ENCODE measurements at regions not wholly inside any gene's neighbourhood (a gene's known extent, or its start where the extent isn't known, plus 50 kb on each side); places are given as distances from the start of the nearest gene placed in this dataset.

DNA sequence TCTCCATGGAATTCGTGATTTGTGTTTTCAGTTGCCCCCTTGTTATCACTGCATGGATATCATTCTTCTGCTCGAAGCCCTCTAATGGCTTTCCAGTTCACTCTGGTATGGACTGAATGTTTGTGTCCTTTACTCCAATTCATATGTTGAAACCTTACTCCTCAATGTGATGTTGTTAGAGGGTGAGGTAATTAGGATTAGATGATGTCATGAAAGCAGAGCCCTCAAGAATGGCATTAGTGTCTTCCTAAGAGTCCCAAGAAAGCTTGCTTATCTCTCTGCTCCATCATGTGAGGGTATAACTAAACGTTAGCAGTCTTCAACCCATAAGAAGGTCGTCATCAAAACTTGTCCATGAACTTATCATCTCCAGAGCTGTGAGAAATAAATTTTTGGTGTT is 1626.3 kb upstream of the MIR17HG start:
- no peak for DNase-seq
- no peak overlapping the region for H3K4me3 Mint-ChIP-seq
- no peaks in the 10 kb centered on the region for H3K27me3 Mint-ChIP-seq (ENCODE audit: low read depth, poor library complexity)
- H3K36me3 Mint-ChIP-seq (ENCODE audit: low read depth): no peaks in the 10 kb centered on the region
- TF ChIP-seq, protein P1, sequence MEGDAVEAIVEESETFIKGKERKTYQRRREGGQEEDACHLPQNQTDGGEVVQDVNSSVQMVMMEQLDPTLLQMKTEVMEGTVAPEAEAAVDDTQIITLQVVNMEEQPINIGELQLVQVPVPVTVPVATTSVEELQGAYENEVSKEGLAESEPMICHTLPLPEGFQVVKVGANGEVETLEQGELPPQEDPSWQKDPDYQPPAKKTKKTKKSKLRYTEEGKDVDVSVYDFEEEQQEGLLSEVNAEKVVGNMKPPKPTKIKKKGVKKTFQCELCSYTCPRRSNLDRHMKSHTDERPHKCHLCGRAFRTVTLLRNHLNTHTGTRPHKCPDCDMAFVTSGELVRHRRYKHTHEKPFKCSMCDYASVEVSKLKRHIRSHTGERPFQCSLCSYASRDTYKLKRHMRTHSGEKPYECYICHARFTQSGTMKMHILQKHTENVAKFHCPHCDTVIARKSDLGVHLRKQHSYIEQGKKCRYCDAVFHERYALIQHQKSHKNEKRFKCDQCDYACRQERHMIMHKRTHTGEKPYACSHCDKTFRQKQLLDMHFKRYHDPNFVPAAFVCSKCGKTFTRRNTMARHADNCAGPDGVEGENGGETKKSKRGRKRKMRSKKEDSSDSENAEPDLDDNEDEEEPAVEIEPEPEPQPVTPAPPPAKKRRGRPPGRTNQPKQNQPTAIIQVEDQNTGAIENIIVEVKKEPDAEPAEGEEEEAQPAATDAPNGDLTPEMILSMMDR (IDR thresholded peaks at IDR 0.05): no peak
- H3K4me1 Mint-ChIP-seq: no peaks in the 10 kb centered on the region
- H3K9me3 Mint-ChIP-seq: no peaks in the 10 kb centered on the region
- no peak overlapping the region for H3K27ac Mint-ChIP-seq

DNA sequence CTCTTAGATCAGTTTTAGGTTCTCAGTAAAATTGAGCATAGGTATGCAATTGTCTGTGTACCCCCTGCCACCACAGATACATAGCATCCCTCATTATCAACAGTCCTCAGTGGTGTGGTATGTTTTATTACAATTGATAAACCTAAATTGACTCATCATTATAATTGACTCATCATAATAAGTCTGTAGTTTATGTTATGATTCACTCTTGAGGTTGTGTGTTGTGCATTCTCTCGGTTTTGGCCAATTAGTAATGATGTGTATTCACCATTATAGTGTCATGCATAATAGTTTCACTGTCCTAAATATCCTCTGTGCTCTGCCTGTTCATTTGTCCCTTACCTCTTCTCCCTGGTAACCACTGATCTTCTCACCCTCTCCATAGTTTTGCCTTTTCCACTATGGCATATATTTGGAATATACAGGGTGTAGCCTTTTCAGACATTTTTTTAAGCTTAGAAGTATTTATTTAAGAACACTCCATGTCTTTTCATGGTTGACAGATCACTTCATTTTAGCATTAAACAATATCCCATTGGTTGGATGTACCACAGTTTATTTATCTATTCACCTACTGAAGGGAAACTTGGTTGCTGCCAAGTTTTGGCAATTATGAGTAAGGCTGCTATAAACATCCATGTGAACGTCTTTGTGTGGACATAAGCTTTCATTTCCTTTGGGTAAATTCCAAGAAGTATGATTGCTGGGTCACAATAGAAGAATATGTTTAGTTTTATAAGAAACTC is 1620.6 kb upstream of the MIR17HG start:
- H3K36me3 Mint-ChIP-seq (ENCODE audit: low read depth): no peaks in the 10 kb centered on the region
- no peak overlapping the region for H3K27ac Mint-ChIP-seq
- no peak for DNase-seq
- no peaks in the 10 kb centered on the region for H3K4me1 Mint-ChIP-seq
- TF ChIP-seq, protein P1 (IDR thresholded peaks at IDR 0.05): no peak
- no peaks in the 10 kb centered on the region for H3K27me3 Mint-ChIP-seq (ENCODE audit: low read depth, poor library complexity)
- H3K4me3 Mint-ChIP-seq: no peak overlapping the region
- H3K9me3 Mint-ChIP-seq: peaks cover 5% of the 10 kb centered on the region

DNA sequence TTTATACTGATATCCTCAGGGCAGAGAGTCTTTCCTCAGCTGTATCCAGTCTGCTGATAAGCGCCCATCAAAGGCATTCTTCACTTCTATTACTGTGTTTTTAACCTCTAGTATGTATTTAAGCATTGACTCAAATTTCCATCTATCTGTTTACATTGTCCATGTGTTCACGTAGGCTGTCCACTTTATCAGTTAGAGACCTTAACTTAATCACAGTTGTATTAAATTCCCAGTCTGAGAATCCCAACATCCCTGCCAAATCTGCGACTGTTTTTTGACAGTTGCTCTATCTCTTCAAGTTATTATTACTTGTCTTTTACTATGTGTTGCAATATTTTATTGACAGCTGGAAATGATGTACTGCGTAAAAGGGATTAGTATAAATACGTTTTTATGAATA is 1613.7 kb upstream of the MIR17HG start:
- DNase-seq: no peak
- TF ChIP-seq, protein P1 (IDR thresholded peaks at IDR 0.05): no peak
- no peaks in the 10 kb centered on the region for H3K27me3 Mint-ChIP-seq (ENCODE audit: low read depth, poor library complexity)
- no peaks in the 10 kb centered on the region for H3K36me3 Mint-ChIP-seq (ENCODE audit: low read depth)
- no peak overlapping the region for H3K4me3 Mint-ChIP-seq
- no peaks in the 10 kb centered on the region for H3K9me3 Mint-ChIP-seq
- H3K27ac Mint-ChIP-seq: no peak overlapping the region
- H3K4me1 Mint-ChIP-seq: no peaks in the 10 kb centered on the region

DNA sequence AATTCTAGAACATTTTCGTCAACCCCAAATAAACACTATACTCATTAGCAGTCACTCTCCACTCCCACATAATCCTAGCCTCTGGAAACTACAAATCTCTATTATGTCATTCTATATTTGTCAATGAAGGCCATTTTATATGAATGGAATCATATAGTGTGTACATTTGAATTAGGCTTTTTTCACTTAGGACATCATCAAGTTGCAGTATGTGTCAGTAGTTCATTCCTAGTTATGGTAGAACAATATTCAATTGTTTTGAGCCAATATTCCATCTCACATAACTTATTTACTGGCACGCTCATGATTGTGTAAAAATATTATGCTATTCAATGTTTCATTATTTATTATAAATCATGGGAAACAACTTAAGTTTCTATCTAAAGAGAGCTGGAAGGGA is 1610.4 kb upstream of the MIR17HG start:
- TF ChIP-seq, protein P1 (IDR thresholded peaks at IDR 0.05): no peak
- Mint-ChIP-seq H3K36me3 (ENCODE audit: low read depth) (no peaks in the 10 kb centered on the region), H3K4me1 (no peaks in the 10 kb centered on the region), H3K4me3 (no peak overlapping the region), H3K27ac (no peak overlapping the region), H3K9me3 (no peaks in the 10 kb centered on the region), H3K27me3 (ENCODE audit: low read depth, poor library complexity) (no peaks in the 10 kb centered on the region)
- no peak for DNase-seq

DNA sequence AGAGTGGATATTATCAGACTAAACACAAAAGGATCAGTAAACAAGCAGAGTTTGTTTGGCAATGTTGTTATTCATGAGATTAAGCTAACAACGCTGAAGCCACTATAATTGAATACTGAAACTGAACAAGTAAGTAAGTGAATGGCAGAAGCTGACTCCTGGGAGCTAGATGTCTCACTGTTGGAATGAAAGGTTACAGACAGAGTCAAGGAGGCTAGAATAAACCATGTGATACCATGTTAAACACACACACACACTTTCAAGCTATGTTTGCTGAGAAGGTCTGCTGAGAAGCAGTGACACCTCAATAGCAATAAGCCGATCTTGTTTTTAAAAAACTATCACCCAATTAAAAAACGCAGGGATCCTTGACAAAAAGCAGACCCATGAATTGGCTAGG is 1609.4 kb upstream of the MIR17HG start:
- Mint-ChIP-seq H3K27ac (no peak overlapping the region), H3K36me3 (ENCODE audit: low read depth) (no peaks in the 10 kb centered on the region)

More for the DNA sequence above, 1609.4 kb upstream of the MIR17HG start:
- no peak for DNase-seq
- Mint-ChIP-seq H3K4me1 (no peaks in the 10 kb centered on the region), H3K27me3 (ENCODE audit: low read depth, poor library complexity) (no peaks in the 10 kb centered on the region), H3K9me3 (no peaks in the 10 kb centered on the region), H3K4me3 (no peak overlapping the region)
- TF ChIP-seq, protein P1 (IDR thresholded peaks at IDR 0.05): no peak
